Right kidney (tissue), 1 donor: ENCODE measurements at regions not wholly inside any gene's neighbourhood (a gene's known extent, or its start where the extent isn't known, plus 50 kb on each side); places are given as distances from the start of the nearest gene placed in this dataset.
"Not testable (repeated sequence)": the region's sequence is repeated elsewhere in the genome, so short reads cannot be mapped to it uniquely, and the experiment has no call there.

Experiments used
- DNase-seq: peaks from one replicate; pipeline ENCODE4 v3.0.0-alpha.2; 2016

DNA sequence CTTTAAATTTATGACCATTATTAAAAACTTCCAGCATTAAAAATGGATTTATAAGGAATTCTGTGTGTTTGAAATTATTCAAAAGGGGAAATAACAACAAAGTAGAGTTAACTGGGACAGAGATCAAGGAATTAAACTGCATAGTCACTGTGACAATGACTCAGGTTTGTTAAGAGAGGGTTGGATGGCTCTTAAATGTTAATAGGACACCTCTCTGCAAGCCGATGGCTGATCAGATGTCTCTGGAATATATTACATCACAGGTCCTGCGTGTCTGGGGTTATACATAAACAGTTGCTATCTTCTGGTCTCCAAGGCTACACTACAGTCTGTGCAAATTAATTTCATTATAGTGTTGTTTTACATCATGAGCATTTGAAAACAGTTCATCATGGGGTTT, 574.3 kb downstream of the COL12A1 start:
- no peak for DNase-seq

DNA sequence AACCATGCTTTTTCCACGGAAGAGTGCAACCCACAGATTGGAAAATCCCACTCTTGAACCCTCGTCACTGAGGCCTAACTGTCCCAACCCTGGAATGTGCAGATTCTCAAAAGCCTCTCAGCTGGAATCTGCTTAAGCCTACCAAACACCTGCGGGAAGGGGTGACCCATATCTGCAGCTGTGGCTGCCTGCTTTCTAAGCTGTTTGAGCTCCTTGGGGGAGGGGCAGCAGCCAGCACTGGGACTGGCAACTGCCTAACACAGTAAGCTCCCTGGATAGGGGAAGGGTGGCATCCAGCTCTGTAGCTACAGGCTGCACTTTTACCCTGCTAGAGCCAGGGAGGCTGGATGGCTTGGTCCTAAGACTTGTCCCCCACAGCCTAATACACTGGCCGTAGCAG, 579.6 kb downstream of the COL12A1 start:
- DNase-seq: no peak

DNA sequence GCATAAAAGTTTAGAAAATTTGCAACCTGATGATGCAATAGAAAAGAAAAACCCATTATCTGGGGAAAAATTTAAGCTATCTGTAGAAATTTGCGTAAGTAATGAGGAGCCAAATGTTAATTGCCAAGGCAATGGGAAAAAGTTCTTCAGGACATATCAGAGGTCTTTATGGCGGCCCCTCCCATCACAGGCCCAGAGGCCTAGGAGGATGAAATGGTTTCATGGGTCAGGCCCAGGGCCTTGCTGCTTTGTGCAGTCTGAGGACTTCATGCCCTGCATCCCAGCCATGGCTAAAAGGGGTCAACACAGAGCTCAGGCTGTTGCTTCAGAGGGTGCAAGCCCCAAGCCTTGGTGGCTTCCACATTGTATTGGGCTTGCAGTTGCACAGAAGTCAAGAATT, 582.8 kb downstream of the COL12A1 start:
- DNase-seq: no peak

DNA sequence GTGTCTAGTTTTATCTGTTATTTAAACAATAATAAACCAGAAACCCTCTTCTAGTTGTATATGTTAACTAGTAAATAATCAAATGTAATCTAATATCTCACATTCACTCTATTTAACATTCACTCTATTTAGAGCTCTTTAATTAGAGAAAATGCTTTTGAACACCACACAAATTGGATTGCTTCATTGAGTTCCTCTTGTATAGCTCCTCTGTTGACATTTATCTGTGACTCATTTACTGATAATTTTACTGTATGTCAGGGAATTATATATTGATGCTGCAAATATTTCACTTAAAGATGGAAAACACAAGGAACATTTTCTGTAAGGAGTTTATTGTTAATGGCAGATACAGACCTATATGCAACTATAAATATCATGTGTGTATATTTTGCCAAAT, 594.6 kb downstream of the COL12A1 start:
- no peak for DNase-seq

DNA sequence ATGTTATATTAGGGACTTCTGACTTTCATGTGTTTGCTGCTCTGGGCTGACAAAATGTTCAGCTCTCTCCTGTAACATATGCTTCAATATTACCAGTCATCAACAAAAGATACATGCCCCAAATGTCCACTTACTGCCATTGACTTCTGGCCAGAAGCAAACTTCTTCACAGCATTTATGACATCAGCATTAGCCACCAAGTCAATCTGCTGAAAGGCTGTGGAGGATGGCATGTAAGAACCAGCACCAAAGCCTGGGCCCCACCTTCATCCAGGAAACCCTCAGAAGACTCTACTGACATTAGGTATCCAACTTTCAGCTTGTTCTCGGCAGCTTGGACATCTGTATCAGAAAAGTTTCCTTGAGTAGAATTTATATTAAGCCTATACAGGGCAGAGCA, 595.5 kb downstream of the COL12A1 start:
- DNase-seq: no peak

DNA sequence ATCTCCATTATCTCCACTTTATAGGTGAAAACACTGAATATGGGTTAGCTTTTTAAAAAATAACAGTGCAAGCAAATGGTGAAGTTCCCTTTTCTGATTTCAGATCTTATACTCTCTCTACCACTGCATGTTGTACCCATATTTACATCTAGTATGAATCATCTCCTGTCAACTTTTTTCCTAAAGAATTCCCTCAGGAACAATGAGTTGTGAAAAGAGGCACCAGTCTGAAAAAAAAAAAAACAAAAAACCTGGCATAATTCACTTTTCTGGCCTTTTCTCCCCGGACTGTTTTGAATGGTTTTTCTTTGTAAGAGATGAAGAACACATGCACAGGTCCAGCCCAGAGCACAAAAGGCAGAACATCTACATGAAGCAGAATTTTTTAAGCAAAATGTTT, 596.0 kb downstream of the COL12A1 start:
- DNase-seq: no peak

DNA sequence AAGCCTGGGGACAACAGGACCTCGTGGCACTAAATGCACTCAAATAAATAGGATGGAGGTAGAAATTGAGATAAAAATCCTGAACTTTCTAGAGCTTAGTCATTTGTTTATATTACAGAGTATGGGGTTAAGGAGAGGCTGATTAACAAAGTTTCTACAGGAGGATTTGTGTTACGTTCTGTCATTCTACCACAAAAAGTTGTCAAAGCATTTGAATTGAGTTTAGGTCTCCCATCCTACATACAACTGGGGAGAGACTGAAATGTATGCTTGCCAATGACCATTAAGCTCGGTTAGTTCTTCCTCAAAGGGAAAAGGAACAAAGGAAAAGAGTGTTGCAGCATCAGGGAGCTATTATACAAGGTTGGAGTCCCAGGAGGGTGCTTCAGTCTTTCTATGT, 597.9 kb downstream of the COL12A1 start:
- DNase-seq: no peak

DNA sequence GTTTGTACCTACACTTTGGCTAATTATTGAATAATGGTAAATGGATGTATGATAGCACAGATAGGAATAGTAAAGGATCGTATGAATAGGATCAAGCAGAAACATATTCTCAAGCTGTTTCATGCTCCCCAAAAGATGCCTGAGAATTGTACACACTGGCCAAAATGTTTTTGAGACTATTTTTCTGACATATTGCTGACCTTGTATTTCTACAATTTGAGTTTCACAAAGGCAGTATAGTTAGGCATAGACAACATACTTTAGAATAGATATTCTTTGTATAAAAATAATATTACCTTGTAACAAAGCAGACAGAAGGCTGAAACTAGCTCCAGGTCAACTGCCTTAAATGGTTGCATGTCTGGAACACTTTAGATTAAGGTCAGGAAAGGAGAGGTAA, 598.4 kb downstream of the COL12A1 start:
- DNase-seq: no peak

DNA sequence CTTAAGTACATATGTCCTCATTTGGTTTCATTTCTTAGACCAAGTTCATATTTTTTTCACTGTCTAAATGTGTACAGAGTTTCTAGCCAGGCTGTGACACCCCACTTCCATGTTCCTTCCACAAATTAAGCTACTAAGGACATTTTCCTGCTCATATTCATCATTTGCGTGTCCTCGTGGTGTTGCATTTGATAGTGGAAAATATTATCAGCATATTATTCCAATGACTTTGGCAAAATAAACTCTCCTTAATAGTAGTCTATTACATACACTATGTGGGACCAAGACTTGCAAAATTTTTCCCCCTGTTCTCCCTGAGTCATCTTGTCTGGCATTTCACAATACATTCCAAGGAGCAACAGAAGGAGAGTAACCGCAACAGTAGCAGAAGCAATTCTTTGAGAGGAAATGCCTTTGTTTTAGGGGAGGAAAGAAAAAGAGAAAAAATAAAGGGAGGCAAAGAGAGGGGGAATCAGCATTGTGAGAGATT, 599.2 kb downstream of the COL12A1 start:
- no peak for DNase-seq

DNA sequence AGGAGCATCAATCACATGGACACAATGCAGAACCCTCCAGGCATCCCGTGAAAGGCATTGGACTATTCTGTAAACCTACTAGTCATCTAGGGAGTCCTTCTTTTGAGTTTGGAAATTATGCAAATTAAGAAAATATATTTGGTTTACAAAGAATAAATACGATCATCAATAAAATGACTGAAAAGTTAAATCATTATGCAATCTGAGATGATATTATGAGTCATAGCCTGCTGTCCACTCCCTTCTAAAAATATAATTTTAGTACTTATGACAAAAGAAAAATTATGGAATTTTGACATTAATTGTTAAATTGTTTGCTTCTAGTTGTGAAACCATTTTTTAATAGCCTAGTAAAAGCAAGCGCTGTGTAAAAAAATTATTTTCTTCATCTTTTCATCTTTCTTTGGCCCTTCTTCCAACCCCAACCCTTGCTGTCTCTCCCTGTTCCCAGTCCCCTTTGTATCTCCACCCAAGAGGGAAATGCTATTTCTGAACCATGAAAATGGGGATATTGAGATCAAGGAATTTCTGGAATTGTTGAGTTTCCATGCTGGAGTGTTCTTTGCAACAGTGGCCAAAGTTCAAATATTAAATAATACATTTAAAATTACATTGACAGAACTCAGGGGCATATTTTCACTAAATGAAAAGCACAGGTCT, 599.8 kb downstream of the COL12A1 start:
- DNase-seq: no peak

DNA sequence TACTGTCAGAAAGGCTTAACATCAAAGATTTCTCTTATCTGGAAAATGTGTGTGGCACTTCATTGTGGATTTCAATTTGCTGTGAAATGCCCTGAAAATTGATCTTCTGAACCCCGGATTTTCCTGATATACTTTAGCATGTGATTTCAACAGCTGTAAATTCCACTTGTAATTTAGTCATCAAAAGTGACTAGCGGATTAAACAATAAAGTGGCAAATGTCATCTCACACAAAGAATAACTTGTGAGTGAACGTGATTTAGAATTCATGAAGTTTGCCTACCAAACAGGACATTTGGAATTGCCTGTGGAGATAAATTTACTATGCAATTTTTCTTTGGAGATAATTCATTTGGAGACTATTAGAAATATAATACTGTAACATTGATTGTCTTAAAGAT, 601.6 kb downstream of the COL12A1 start:
- DNase-seq: no peak

DNA sequence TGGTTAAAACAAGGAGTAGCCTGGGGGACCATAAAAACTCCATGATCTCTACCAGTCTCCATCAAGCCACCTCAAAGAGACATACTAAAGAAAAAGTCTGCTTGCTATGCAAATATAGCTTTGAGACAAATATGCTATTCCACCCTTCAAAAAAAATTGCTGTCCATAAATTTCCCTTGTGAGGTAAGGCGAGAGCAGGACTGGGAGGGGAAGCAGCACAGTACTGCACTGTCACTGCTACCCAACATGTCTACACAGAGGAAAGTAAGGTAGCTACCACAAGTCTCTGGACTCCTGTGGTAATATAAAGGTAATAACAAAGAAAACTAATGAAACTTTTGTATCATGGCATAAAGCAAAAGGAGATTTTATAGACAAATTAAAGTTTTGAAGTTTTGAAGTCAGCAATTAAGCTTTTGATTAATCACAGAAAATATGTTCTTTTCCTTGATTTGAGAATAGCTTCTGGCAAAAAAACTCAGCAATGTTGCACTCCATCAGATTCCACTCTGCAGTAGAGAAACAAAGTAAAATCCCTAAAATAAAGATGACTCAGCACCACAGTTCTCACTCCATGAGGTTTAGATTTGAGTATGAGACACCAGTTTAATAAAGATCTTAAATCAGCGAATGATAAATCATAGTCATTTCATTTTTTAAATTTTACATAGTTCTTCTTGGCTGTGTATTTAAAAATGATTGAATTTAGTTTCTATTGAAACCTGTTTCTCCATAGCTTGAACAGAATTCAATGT, 602.4 kb downstream of the COL12A1 start:
- DNase-seq: no peak

DNA sequence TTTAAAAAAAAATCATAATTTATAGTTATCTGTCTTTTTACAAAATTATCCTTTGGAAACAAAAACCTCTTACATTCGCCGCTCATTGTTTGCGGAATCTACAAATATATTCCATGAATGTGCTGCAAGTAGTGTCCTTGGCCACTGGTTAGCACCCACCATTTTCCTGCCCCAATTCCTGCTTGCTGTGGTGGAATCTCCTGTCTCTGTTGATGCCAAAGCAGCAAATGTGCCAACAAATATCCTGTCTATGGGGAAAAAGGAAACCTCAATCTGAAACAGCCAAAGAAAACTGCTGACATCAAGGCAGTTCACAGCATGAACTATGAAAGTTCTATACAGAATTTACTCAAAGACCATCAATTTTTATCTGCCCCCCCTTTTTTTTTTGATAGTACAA, 603.6 kb downstream of the COL12A1 start:
- no peak for DNase-seq

DNA sequence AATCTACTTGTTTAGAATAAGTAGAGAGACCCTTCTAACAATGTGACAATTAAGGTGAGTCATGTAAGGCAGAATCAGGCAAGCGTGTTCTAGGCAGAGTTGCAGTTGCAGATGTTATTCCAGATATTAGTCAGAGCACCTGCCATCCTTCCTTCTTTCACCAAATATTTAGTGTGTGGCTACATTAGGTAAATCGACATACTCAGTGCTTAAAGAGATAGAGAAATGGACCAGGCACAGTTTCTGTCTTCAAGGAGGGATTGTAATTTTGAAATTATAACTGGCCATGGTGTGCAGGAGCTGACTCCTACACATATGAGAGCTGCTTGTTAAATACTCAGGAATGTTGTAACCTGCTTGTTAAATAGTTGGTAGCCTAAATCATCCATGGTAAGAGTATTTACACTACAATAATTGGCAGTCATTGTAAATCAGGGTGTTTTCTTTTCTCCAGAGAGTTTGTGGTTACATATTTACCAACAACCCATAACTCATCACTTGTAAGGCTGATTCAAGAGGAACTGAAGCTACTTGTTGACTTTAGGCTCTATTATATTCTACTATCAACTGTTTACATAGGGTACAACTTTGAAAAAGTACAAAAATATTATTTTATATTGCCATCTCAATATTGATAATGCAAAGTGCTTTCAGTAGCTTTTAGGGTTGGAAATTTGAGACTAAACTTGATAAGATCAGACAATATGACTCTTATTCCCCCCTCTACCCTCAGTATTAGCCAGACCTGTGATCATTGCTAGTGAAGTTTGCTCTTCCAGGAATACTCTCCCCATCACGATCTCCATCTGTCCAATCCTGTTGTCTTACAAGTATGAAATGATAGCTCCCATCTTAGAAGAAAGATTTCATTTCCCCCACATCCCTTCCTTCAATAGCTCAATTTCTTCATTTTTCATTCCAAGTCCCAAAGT, 607.1 kb downstream of the COL12A1 start:
- DNase-seq: no peak

DNA sequence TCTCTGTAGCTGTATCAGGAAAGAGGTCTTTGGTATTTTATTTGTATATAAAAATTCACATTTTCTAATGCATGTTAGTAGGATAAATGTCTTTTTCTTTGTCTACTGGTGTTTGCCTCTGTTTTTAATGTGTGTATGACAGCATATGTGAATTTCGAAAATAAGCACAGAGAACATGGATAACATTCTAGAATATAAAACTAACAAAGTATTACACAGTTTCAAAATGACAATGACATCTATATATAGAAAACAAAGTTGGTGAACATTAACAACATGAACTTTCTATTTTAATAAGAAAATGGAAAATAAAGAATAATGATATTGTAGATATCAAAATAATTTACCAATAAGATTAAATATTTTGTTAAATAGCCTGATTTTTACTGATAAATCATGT, 608.0 kb downstream of the COL12A1 start:
- DNase-seq: no peak

DNA sequence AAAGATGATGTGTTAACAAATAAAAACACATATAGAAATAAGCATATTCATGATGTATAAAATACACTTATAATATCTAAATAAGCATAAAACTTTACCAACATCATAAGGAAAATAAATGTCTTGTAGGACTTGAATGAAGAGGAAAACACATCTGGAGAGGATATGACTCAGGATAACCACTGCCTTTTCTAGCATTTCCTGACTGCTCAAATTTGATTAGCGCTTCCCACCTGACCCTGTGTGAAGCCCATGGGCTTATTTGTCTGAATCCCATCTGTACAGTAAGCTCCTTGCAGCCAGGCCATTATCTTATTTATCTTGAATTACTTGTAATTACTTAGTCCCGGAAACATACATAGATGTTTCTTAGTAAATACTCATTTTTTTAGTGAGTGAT, 608.6 kb downstream of the COL12A1 start:
- DNase-seq: no peak

DNA sequence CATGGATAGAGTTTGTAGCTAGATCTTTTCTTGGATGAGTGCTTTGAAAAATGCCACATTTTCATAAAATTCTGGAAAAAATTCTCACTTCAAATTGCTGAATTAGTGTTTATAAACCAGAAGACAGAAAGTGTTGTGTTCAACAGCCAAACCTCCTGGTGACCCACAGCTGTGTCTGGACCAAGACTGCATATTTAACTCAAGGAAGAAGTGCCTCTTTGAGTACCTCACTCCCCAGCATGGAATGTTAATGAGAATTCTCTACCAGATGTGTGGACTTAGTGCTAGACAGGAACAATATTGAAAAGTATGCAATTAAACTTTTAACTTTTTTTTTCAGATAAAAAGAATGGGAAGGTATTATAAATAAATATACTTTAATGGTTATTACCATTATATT, 609.3 kb downstream of the COL12A1 start:
- no peak for DNase-seq

DNA sequence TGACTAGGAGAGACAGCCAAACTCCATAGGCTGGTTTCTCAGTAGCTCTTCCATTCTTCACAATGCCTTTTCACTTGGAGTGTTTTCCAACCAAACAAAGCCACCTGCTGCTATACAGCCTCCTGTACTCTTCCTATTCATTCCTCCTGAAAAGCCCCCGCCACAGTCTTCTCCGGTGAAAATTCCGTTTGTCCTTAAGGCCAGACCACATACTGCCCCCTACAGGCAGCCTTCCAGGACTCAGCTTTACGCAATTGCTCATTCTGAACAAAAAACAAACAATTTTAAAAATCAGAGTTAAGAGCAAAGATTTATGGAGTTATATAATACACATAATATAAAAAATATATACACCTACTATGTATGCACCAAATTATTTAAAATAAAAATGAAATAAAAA, 611.5 kb downstream of the COL12A1 start:
- not testable (repeated sequence) for DNase-seq

DNA sequence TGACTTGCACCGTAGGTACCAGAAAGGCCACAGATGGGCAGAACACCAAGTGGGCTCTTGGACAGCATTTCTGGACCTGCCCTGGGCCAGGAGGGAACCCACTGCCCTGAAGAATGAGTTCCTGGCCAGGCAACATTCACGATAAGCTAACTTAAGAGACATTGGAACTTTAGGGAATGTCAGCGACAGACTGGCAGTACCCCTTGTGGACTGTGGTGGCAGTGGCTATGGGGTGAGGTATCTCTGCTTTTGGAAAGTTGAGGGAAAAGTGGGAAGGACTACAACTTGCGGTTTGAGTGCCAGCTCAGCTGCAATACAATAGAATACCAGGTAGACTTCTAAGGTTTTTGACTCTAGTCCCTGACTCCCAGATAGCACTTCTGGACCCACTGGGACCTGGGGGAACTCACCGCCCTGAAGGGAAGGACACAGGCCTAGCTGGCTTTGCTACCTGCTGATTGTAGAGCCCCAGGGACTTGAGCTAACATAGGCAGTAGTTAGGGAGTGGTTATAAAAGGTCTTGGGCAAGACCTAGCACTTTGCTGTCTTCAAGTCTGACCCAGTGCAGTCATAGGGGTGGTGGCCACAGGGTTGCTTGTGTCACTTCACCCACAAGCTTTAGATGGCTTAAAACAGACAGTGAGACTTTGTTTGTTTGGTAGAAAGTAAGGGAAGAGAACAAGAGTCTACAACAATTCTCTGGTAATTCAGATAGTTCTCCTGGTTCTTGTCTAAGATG, 617.6 kb downstream of the COL12A1 start:
- DNase-seq: no peak

DNA sequence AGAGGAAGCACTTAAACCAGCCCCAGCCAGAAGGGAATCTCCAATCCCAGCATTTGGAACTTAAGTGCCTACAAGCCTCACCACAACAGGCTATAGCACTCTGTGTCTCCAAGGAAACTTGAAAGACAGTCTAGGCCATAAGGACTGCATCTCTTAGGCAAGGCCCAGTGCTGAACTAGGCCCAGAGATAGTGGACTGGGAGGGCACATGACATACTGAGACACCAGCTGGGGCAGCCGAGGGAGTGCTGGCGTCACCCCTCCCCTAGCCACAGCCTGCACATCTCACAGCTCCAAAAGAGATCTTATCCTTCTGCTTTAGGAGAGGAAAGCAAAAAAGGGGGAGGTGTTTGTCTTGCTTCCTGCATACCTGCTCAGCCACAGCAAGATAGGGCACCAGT, 618.5 kb downstream of the COL12A1 start:
- no peak for DNase-seq

DNA sequence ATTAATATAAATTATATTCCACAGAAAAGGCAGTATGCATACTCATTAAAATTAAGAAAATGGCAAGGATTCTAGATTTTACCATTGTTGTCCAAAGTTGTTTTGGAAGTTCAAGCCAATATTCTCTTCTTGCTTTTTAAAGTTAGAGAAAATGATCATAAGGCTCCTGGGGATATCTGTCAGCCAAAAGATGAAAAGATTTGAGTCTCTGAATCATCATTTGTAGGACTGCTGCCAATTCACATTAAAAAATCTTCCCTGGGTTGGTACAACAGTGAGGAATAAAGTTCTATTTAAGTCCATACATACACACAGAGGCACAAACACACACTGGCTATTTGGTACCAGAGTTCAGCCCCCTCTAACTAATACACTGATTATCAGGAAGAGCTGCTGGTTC, 620.1 kb downstream of the COL12A1 start:
- DNase-seq: no peak

DNA sequence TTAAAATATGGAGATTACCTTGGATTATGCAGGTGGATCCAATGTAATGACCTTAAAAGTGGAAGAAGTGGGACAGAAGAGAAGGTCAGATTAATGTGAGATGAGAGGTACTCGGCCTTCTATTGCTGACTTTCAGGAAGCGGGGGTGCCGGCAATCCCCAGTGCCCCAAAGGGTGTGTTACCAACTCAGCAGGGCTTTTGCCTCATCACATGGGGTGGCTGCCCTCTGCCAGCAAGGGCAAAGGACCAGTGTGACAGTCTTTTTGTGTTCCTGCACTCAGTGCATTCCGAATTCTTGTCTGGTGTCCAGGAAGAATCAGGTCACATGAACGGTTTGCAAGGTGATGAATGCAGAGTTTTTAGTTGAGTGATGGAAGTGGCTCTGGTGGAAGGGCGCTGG, 624.2 kb downstream of the COL12A1 start:
- DNase-seq: no peak
